ENCODE measurements at regions not wholly inside any gene's neighbourhood (a gene's known extent, or its start where the extent isn't known, plus 50 kb on each side); places are given as distances from the start of the nearest gene placed in this dataset.

DNA sequence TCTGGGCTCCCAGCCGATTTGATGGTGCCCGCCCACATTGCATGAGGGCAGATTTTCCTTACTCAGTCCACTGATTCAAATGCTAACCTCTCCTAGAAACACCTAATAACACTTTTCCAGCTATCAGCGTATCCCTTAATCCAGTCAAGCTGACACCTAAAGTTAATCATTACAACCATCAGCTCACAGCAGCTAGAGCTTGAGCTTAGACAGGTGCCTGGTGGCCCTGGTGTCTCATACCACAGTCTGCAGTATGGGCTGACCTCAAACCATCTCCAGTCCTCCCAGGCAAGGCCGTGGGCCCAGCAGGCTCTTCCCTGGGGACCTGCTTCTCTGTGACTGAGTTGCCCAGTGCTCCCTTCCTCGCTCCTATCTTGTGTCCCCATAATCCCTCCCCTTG lies 174.4 kb upstream of the NECTIN1 start:
- no peak for DNase-seq

DNA sequence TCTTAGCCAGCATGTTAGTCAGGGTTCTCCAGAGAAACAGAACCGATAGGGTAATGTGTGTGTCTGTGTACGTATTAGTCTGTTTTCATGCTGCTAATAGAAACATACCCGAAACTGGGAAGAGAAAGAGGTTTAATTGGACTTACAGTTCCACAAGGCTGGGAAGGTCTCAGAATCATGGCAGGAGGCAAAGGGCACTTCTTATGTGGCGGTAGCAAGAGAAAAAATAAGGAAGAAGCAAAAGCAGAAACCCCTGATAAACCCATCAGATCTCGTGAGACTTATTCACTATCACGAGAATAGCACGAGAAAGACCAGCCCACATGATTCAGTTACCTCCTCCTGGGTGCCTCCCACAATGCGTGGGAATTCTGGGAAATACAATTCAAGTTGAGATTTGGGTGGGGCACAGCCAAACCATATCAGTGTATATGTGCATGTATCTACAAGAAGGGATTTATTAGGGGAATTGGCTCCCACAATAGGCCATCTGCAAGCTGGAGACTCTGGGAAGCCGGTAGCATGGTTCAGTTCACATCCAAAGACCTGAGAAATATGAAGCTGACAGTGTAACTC lies 173.7 kb upstream of the NECTIN1 start:
- no peak for DNase-seq

DNA sequence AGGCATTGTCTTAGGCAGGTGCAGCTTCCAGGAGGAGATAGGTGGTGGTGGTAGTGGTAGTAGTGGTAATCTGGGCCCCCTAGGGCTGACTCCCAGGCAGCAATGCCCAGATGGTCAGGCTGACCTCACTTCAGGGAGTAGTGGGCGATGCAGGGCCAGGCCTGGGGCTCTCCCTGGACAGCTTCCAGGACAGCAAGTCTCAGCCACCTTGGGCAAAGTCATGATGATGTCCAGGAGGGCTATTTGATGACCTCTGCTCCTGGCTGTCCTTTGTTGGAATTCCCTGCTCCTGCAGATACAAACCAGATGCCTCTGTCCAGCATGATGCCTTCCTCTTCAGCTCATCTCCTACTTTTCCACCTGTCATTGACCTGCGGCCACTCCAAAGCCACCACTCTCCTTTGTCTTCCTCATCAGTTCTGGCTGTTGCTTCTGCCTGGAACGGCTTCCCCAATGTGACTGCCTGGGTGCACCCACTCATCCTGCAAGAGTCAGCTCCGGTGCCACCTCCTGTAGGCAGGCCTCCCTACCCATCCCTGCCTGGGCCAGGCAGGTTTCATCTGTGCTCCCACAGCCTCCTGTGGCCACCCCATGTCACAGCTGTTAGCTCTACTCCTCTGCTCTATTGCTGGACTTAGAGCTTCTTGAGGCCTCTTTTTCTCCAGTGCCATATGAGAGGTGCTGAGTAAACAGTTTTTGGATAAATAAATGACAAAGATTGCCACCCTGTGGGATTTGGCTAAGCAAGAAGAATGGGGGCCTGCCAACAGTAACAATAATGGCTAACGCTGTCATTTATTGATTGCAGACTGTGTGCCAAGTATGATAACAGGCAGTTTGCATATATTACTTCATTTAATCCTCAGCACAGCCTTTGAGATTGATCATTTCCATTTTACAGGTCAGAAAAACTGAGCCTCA lies 172.9 kb upstream of the NECTIN1 start:
- DNase-seq, result no peak

DNA sequence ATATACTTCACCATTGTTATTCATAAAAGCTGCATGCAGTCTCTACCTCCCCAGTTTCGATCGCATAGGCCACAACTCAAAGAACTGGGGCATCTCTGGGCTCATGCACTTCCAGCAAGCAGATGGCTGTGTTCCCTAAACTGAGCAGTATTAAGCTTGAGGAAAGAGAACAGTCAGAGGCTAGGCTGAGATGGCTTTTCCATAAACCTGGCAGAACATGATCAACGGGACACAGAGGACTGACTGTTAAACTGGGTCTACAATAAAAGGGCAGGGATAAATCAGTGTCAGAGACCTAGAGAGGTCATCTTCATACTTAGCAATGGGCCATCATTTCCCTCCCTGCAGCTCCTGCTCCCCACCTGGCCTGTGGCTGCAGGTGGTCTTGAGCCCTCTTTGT lies 171.0 kb upstream of the NECTIN1 start:
- no peak for DNase-seq

DNA sequence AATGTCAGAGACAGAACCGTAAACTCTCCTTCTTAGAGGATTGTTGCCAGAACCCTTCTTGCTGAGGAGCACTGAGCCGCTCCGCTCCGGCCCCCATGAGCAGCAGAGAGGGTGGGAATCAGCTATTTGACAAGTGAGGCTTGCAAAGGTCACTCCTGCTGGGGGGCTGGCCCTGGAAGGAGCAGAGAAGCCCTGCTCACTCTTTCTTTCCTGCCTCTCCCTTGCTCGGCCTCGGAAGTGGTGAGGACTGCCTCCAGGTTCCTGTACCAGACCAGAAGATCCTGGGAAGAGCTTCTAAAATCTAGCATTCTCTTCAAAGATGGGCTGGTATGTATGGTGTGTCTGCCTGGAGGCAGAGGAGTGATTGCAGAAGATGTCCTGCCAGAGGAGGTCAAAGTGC lies 168.6 kb upstream of the NECTIN1 start:
- DNase-seq, result no peak

DNA sequence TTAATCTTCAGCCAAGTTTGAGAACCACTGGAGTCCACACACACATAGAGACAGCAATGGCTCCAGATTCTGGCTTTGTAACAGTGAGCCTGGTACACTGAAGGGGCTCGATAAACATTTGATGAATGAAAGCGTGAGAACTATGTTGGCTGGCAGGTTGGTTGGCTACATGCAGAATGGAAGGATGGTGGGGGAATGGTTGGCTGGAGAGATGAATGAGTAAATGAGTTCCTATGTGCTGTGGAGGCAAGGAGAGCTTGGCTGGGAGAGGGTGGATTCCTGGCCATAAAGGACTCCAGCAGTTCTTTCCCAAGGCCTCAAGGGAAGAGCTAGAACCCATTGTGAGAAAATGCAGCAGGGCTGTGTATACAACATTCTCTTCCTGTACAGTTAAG lies 168.0 kb upstream of the NECTIN1 start:
- no peak for DNase-seq

DNA sequence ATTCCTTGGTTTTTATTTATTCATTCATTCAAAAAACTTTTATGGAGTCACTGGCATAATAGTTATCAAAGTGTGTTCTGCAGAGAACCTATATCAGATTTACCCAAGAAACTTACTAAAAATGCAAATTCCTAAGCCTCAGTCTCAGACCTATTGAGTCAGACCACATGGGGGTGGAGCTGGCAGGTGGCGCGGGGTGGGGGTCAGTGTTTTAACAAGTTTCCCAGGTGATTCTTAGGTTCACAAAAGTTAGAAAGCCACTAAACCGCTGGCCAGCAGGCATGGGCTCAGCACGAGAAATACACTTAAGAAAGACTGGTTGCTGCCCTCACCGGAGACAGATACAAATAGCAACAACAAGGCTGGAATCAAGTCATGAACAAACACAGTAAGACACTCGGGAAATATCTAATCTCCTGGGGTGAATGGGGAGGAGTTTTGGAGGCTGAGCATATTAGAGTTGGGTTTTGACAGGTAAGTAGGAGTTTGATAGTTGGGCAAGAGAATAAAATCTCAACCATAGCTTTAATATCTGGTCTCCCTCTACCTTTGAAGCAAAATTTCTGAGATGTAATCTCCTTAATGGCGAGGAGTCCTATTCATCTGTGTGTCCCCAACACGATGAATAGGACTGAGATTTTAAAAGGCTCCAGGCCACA lies 167.5 kb upstream of the NECTIN1 start:
- DNase-seq, result no peak

DNA sequence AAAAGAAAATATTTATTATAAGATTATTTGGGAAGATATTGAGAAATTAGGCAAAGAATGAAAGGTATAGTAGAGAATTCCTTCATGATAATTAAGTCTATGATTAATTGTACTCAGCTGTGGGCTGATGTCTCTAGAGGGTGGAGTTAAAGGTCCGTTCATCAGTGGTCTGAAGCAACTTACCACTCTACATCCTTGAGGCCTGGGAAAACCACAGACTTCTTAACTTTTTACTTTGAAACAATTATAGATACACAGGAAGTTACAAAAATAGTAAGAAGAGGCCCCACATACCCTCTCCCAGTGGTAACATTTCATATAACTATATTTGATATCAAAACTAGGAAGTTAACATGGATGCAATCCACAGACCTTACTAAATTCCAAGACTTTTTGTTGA lies 167.0 kb upstream of the NECTIN1 start:
- DNase-seq, result no peak

DNA sequence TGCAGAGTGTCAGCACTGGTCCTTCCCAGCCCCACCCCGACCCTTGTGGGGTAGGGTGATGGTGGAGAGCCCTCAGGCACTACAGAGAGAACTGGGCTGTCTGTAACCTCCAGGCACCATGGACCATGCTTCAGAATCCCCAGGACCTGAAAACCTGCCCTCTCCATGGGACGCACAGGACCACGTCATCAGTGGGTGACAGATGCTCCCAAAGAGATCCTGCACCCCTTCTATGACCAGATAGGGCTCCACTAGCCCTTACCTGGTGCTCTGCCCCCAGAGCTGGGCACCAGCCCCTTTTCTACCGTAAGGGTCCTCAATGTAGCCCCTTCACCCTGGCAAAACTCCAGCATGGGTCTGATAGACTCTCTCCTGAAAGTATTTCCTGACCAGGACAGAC lies 165.9 kb upstream of the NECTIN1 start:
- DNase-seq, result no peak

DNA sequence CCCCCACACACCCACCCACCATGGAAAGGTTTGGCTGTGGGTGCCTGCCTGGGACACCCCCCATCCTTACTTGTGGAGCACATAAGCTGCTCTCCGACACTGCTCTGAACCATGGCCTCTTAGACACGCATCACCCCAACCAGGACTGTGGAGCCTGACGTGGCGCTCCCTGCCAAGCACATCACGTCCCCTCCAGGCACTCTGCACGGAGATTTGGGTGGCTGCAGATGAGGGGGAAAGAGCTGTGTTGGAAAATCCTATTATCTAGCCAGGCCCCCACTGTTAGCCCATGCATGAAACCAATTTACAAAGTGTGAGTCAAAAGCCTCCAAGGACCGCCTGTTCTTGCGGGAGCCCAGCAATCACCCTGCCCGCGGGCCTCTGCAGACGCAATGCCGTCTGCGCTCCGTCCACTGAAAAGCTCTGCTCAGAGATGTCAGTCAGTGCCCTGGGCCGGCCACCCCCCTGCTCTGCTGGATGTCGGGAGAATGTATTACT lies 163.4 kb upstream of the NECTIN1 start:
- DNase-seq, result peak in 1 of 3 experiments; percentile 28

DNA sequence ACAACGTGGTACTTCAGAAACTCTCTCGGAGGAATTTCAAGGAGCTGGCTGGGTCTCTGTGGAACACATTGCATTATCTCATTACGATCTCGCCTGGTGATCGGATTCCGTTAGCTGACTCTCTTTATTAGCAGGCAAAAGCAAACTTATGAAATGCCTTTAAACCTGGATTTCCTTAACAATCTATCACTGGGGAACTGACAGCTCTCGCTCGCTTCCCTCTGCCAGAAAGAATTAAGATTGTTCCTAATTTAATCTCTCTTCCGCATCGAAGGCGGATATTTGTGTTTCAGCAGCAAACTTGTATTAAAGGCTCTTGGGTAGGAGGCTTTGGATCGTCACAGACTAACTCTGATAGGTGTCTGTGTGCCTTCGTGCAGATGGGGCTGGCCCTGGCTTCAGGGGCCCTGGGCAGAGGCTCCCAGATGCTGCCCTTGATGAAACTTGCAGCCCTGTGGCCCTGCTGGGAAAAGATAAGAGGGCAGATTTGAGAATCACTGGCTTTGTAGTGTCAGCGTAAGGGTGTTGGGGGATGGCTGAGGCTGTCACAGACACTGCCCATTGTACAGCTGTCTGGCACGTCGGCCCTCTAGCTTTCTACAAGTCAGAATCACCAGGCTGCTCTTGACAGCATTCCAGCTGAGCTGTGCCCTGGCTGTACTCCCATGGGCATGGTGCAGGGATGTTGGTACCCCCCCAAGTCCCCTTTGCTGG lies 162.2 kb upstream of the NECTIN1 start:
- DNase-seq, result no peak

DNA sequence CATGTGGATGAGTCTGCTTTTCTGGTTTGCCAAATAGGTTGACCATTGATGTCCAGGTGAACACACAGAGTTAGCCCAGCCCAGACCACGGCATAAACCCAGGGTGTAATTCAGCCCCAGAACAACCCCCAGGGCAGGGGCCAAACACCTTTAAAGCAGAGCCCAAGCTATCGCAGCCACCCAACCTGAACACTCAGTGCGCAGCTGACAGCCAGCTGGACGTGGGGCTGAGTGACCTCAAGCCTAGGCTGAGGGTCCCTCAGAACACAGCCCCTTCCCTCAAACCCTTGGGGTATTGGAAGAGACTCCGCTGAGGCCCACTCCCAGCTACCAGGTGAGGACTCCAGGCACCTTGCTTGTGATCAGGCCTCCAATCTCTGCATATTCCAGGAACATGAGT lies 161.5 kb upstream of the NECTIN1 start:
- DNase-seq, result no peak

DNA sequence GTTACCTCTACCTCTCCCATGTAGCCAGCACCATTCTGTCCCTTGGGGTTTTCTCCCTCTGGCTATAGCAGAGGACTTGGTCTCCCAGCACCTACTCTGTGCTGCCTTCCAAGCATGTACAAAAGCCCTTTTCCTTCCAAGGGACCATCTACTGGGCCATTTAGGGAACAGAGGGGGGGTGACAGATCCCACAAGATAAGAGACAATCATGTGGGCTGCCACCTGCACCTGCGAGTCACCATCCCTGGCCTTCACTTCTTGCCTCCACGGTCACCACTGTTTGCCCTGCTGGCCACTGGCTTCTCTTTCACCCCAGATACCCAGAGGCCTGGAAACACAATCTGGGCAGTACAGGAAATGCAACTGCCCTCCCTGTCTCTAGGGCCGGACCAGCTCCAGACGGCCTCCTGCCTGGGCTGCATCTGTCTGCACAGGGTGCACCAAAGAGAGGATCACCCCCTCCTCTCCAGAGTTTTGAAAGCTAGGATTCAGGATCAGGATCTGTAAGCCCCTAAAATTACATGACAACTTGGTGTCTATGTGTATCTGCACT lies 160.8 kb upstream of the NECTIN1 start:
- DNase-seq, result no peak

DNA sequence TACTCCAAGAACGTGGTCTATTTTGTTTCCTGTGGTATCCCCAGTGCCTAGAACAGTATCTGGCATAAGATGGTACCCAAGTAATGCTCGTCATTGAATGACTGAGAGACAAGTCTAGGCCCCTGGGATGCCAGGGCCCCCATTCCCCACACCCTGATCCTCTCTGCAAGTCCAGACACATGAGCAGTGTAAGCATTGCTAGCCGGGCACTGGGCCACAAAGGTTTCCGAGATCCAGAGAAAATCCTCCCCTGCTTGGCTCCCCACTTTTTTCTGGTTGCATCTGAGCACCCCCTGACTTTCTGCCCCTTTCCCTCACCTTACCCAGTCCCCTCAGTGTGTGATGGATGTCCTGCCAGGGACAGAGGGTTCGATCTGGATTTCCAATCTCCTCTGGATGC lies 160.1 kb upstream of the NECTIN1 start:
- no peak for DNase-seq

DNA sequence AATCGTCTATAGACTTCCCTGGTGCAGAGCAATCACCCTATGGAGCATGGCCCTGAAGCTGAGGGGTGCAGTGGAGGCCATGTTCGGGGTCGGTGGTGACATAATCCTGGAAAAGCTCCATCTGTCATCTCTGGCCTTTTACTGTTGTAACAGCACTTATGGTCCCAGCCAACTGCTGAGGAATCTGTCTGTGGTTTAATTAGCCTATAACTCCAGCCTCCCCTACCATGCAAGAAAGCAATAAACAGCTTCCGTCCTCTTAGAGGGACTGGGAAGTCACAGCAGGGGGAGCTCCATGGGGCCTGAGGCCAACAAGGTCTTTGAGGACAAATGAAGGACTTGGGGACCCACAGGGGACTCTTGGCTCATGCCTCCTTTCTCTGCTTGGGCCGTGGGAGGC lies 159.1 kb upstream of the NECTIN1 start:
- no peak for DNase-seq

DNA sequence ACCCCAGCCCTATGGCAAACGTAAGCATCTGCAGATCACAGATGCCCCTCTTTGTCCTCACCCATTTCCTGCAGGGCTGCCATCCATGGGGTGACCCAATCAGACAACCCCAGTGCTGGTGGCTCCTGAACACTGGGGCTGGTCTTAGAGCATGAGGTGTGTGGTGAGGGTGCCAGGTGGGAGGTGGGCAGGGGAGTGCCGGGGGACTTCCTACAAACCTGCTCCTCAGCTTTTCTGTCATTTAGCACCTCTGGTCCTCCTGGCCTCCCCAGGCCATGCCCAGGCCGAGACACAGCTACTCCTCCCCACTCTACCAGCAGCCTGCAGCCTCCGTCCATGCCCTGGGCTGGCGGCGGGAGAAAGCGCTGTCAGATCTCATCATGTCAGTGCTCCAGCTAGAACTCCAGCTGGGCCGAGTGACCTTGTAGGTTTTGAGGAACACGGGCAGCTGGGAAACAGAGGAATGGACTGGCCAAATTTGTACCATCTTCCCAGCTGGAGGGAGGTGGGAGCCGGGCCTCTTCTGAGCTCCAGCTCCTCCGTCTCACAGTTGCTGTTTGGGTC lies 157.7 kb upstream of the NECTIN1 start:
- DNase-seq, result no peak

DNA sequence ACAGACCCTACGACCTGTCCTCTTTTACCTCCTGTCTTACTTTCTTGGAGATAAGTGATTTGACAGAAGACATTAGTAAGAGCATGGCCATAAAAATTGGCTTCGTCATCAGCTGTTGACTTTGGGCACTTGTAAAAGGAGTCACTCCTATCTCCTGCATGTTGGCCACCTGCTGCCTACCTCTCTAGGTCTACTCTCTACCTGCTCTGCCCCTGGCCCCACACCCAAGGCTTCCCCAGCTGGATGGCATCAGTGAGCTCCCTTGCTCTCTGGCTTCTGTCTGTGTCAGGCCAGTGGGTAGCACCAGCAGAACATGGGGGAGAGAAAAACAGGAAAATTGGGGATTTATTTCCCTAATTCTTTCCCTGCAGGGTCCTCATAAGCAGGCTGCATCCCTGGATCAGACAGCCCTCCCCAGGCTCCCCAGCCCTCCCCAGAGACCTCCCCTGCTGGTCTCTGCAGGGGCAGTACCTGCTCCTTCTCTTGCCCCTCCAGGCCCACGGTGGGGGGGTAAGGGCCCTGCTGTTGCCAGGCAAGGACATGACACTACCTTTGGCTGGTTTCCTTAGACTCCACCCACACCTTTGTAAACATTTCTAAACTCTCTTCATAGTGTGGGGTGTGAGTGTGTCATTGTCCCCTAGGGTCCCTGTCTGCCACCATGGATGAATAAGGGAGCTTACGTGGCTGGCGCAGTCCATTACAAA lies 157.0 kb upstream of the NECTIN1 start:
- peak in 1 of 3 experiments; percentile 36 for DNase-seq

DNA sequence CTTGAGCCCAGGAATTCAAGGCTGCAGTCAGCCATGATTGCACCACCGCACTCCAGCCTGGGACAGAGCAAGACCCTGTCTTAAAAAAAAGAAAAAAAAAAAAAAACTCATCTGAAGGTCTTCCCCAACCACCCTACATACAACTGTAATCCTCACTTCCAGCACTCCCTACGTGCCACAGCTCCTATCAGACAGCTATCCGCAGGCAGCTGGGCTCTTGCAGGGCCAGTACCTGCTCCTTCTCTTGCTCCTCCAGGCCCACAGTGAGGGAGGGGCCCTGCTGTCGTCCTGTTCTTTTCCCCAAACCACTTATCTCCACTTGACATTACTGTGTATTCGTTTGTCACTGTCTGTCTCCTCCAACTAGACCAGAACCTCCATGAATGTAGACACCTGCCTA lies 156.1 kb upstream of the NECTIN1 start:
- DNase-seq, result peak; percentile 21 to 93 (median 59)

DNA sequence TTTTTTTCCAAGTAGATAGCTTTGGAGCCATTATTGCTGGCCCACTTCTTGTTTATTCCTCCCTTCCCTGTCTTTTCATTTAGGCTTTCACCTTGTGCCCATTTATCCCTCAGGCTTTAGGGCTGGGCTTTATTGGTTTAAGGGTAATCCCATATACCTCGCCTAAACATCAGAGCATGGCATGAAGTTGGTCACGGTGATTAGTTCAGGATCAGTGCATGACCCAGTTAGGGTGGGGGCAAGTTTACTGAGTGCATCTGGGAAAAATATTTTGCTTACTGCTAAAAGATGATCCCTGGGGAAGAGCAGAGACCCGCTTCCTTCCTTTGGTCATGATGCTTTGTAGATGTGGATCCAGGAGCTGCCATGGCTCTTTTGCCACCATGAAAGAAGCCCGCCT lies 153.3 kb upstream of the NECTIN1 start:
- DNase-seq, result no peak

DNA sequence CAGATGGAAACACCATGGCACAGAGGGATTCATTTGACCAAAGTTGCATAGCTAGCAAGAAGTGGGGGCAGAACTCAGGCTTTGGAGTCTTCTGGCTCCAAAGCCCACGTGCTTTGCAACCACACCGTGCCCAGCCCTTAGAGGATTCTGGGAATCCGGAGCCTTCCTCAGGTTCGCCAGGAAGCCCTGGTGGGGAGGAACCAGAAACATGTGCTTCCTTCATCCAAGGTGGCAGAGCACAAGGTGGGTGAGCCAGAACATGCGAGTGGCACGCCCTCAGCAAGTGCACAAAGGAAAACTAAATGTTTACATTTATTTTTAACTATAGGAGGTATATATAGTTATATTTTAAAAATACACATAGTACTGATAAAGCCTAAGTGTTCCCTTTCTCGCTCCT lies 151.9 kb upstream of the NECTIN1 start:
- no peak for DNase-seq

DNA sequence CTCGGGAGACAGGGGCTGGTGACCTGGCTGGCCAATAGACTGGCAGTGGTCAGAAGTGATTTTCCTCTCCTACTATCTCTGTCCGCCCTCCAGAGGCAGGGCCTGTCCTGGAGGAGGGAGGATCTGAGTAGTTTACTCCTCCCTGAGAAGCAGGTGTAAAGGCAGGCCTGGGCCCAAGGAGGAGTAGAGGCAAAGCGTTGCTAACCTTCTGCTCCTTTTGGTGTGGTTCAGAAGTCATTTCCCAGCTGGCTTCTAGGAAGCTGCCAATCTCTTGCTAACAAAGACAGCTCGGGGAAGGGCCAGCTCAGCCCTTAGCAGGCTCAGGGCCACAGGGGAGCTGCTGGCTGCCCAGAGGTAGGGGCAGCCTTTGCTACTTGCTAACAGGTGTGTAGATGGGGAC lies 151.1 kb upstream of the NECTIN1 start:
- peak in 2 of 3 experiments; percentile 26 to 44 for DNase-seq

DNA sequence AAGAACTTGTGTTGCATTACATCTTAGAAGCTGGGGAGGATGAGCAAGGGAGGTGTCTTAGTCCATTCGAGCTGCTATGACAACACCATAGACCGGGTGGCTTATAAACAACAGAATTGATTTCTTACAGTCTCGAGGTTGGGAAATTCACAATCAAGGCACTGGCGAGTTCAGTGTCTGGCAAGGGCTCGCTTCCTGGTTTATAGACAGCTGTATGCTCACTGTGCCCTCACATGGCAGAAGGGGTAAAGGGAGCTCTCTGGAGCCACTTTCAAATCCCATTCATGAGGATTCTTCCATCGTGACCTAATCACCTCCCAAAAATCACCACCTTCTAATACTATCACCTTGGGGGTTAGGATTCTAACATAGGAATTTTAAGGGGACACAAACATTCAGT lies 150.0 kb upstream of the NECTIN1 start:
- no peak for DNase-seq

Measured in NCI-H1417 (cell line).